SK-N-SH (cell line): ENCODE measurements at regions not wholly inside any gene's neighbourhood (a gene's known extent, or its start where the extent isn't known, plus 50 kb on each side); places are given as distances from the start of the nearest gene placed in this dataset.

ENCODE experiments used
- CHD2 ChIP-seq: fragments of 150-350 bp; IDR thresholded peaks from 2 replicates; pipeline ENCODE4 v1.6.1; 2018; ENCODE audit warnings: low read length; ENCODE audit not compliant: partially characterized antibody
- ELF1 ChIP-seq: IDR thresholded peaks from 2 replicates; pipeline ENCODE4 v1.4.0; 2012
- FOSL2 ChIP-seq: IDR thresholded peaks from 2 replicates; pipeline ENCODE4 v1.4.0; 2012; ENCODE audit warnings: low read depth, mild to moderate bottlenecking, moderate library complexity, borderline replicate concordance
- GABPA ChIP-seq: IDR thresholded peaks from 2 replicates; pipeline ENCODE4 v1.4.0; 2012; ENCODE audit warnings: low read depth, mild to moderate bottlenecking
- GATA2 ChIP-seq: sonication (generic); formaldehyde crosslinking; IDR thresholded peaks from 2 replicates; pipeline ENCODE4 v1.5.0; 2020; ENCODE audit warnings: mild to moderate bottlenecking, missing genetic modification reagents
- JUND ChIP-seq: IDR thresholded peaks from 2 replicates; pipeline ENCODE4 v1.4.0; 2012
- MEF2A ChIP-seq: IDR thresholded peaks from 2 replicates; pipeline ENCODE4 v1.4.0; 2012; ENCODE audit warnings: low read depth, borderline replicate concordance
- MXI1 ChIP-seq: IDR thresholded peaks from 2 replicates; pipeline ENCODE4 v1.6.1; 2012; ENCODE audit warnings: mild to moderate bottlenecking, low read depth, low read length, improper control_type of control experiment
- NFIC ChIP-seq: IDR thresholded peaks from 2 replicates; pipeline ENCODE4 v1.4.0; 2012; ENCODE audit warnings: borderline replicate concordance
- POLR2AphosphoS5 ChIP-seq: IDR thresholded peaks from 2 replicates; pipeline ENCODE4 v1.6.1; 2012; ENCODE audit warnings: low read depth, low read length
- RCOR1 ChIP-seq: fragments of 150-350 bp; IDR thresholded peaks from 2 replicates; pipeline ENCODE4 v1.6.1; 2017; ENCODE audit warnings: antibody characterized with exemption, low read length
- RFX5 ChIP-seq: IDR thresholded peaks from 2 replicates; pipeline ENCODE4 v1.6.1; 2012; ENCODE audit warnings: mild to moderate bottlenecking, improper control_type of control experiment, low read length
- RXRA ChIP-seq: IDR thresholded peaks from 2 replicates; pipeline ENCODE4 v1.4.0; 2012; ENCODE audit warnings: low read depth, mild to moderate bottlenecking, borderline replicate concordance
- SIN3A ChIP-seq: IDR thresholded peaks from 2 replicates; pipeline ENCODE4 v1.6.1; 2012; ENCODE audit warnings: low read depth, mild to moderate bottlenecking, low read length, moderate library complexity, borderline replicate concordance
- TAF1 ChIP-seq: IDR thresholded peaks from 2 replicates; pipeline ENCODE4 v1.6.1; 2012; ENCODE audit warnings: low read depth, mild to moderate bottlenecking, low read length, moderate library complexity, borderline replicate concordance
- TCF12 ChIP-seq: IDR thresholded peaks from 2 replicates; pipeline ENCODE4 v1.4.0; 2012
- YY1 ChIP-seq: IDR thresholded peaks from 2 replicates; pipeline ENCODE4 v1.4.0; 2012; ENCODE audit warnings: low read depth, mild to moderate bottlenecking
- TF ChIP-seq, protein P1 (sequence below): IDR thresholded peaks from 2 replicates; pipeline ENCODE4 v1.6.1; 2012; ENCODE audit warnings: mild to moderate bottlenecking, low read depth, low read length, moderate library complexity
- TF ChIP-seq, protein P2 (sequence below): IDR thresholded peaks from 2 replicates; pipeline ENCODE4; 2012
- TF ChIP-seq, protein P3 (sequence below): fragments of 200-600 bp; sonication (generic); IDR thresholded peaks from 2 replicates; pipeline ENCODE4 v1.6.1; 2017; ENCODE audit warnings: antibody characterized with exemption, mild to moderate bottlenecking, moderate library complexity

DNA sequence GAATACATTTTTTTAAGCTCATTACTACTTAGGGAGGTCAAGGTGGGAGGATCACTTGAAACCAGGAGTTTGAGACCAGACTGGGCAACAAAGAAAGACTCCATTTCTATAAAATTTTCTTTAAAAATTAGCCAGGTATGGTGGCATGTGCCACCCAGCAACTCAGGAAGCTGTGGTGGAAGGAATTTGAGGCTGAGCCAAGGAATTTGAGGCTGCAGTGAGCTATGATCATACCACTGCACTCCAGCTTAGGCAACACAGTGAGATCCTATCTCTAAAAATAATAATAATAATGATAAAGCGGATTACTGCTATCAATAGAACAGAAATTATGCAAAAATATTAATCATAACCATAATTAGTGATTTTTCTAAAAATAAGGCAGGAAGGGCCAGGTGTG, 170.3 kb downstream of the COPRS start (continued):
- TF ChIP-seq YY1 = no peak
- no peak for TF ChIP-seq RCOR1
- TF ChIP-seq RFX5 = no peak
- TF ChIP-seq, protein P1, sequence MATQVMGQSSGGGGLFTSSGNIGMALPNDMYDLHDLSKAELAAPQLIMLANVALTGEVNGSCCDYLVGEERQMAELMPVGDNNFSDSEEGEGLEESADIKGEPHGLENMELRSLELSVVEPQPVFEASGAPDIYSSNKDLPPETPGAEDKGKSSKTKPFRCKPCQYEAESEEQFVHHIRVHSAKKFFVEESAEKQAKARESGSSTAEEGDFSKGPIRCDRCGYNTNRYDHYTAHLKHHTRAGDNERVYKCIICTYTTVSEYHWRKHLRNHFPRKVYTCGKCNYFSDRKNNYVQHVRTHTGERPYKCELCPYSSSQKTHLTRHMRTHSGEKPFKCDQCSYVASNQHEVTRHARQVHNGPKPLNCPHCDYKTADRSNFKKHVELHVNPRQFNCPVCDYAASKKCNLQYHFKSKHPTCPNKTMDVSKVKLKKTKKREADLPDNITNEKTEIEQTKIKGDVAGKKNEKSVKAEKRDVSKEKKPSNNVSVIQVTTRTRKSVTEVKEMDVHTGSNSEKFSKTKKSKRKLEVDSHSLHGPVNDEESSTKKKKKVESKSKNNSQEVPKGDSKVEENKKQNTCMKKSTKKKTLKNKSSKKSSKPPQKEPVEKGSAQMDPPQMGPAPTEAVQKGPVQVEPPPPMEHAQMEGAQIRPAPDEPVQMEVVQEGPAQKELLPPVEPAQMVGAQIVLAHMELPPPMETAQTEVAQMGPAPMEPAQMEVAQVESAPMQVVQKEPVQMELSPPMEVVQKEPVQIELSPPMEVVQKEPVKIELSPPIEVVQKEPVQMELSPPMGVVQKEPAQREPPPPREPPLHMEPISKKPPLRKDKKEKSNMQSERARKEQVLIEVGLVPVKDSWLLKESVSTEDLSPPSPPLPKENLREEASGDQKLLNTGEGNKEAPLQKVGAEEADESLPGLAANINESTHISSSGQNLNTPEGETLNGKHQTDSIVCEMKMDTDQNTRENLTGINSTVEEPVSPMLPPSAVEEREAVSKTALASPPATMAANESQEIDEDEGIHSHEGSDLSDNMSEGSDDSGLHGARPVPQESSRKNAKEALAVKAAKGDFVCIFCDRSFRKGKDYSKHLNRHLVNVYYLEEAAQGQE = no peak
- TF ChIP-seq JUND = 0 out of 2 replicates have a peak, but pooled peaks have one; percentile 7
- no peak for TF ChIP-seq GABPA
- TF ChIP-seq ELF1 = no peak
- TF ChIP-seq TAF1 = no peak
- TF ChIP-seq, protein P2, sequence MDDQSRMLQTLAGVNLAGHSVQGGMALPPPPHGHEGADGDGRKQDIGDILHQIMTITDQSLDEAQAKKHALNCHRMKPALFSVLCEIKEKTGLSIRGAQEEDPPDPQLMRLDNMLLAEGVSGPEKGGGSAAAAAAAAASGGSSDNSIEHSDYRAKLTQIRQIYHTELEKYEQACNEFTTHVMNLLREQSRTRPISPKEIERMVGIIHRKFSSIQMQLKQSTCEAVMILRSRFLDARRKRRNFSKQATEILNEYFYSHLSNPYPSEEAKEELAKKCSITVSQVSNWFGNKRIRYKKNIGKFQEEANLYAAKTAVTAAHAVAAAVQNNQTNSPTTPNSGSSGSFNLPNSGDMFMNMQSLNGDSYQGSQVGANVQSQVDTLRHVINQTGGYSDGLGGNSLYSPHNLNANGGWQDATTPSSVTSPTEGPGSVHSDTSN = 0 out of 2 replicates have a peak, but pooled peaks have one; percentile 18
- TF ChIP-seq CHD2 = no peak
- peak; percentile 59 for TF ChIP-seq TCF12
- TF ChIP-seq GATA2 (CRISPR knock-in tag) = no peak
- TF ChIP-seq, protein P3, sequence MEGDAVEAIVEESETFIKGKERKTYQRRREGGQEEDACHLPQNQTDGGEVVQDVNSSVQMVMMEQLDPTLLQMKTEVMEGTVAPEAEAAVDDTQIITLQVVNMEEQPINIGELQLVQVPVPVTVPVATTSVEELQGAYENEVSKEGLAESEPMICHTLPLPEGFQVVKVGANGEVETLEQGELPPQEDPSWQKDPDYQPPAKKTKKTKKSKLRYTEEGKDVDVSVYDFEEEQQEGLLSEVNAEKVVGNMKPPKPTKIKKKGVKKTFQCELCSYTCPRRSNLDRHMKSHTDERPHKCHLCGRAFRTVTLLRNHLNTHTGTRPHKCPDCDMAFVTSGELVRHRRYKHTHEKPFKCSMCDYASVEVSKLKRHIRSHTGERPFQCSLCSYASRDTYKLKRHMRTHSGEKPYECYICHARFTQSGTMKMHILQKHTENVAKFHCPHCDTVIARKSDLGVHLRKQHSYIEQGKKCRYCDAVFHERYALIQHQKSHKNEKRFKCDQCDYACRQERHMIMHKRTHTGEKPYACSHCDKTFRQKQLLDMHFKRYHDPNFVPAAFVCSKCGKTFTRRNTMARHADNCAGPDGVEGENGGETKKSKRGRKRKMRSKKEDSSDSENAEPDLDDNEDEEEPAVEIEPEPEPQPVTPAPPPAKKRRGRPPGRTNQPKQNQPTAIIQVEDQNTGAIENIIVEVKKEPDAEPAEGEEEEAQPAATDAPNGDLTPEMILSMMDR = no peak
- no peak for TF ChIP-seq SIN3A
- TF ChIP-seq POLR2AphosphoS5 = no peak
- no peak for TF ChIP-seq MXI1
- TF ChIP-seq RXRA = no peak
- TF ChIP-seq MEF2A = no peak
- no peak for TF ChIP-seq FOSL2
- peak; percentile 81 for TF ChIP-seq NFIC
